ENCODE measurements at regions not wholly inside any gene's neighbourhood (a gene's known extent, or its start where the extent isn't known, plus 50 kb on each side); places are given as distances from the start of the nearest gene placed in this dataset.

DNA sequence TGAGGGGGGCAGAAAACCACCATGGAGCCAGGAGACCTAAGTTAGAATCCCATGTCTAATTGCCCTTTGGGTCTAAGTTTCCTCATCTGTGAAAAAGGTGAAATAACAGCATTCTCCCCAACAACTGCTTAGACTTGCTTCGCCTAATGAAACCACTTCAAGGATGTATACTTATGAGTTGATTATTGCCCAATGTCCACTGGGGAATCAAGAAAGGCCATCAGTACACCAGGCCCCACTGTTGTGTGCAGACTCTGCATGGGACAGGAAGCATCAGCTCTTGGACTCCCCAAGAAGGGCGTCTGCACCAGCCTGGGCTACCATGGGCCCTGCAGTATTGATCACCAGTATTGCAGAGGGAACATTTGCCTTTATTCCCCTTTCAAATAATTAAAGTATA is 189.6 kb downstream of the MAFB start:
- TF ChIP-seq CTCF (IDR thresholded peaks at IDR 0.05; ENCODE audit: low read depth, low read length) (no peak), EZH2phosphoT487 (IDR thresholded peaks at IDR 0.05; ENCODE audit: low read depth) (no peak)
